GM23338 (cell line): ENCODE measurements at regions not wholly inside any gene's neighbourhood (a gene's known extent, or its start where the extent isn't known, plus 50 kb on each side); places are given as distances from the start of the nearest gene placed in this dataset.

Source experiments
- ATAC-seq: fragments of 200-7000 bp; cut with Tn5 transposase; 3 replicates; pipeline ENCODE4 v1.9.1; 2020
- DNase-seq: peaks from one replicate; pipeline ENCODE4 v3.0.0-alpha.2; 2015; ENCODE audit warnings: low spot score
- H2AFZ ChIP-seq: fragments of 200-600 bp; sonication (generic); 2 replicates; pipeline ENCODE4 v1.8.0; 2016; ENCODE audit warnings: antibody characterized with exemption, mild to moderate bottlenecking, moderate library complexity
- H3F3A ChIP-seq: fragments of 200-600 bp; sonication (generic); replicated peaks from 2 replicates; pipeline ENCODE4 v1.8.0; 2017; ENCODE audit warnings: antibody characterized with exemption, mixed run types, low read depth
- H3K27ac ChIP-seq: fragments of 200-600 bp; sonication (generic); 2 replicates; pipeline ENCODE4 v1.6.1; 2016; ENCODE audit warnings: low read depth
- H3K27me3 ChIP-seq: fragments of 200-600 bp; sonication (generic); 2 replicates; pipeline ENCODE4 v1.8.0; 2016; ENCODE audit warnings: mild to moderate bottlenecking, mixed run types, moderate library complexity; ENCODE audit not compliant: insufficient read depth
- H3K36me3 ChIP-seq: fragments of 200-600 bp; sonication (generic); 2 replicates; pipeline ENCODE4 v1.8.0; 2016; ENCODE audit warnings: mild to moderate bottlenecking; ENCODE audit not compliant: insufficient read depth
- H3K4me1 ChIP-seq: fragments of 200-600 bp; sonication (generic); 2 replicates; pipeline ENCODE4 v1.8.0; 2016; ENCODE audit warnings: mild to moderate bottlenecking, moderate library complexity; ENCODE audit not compliant: insufficient read depth
- H3K4me2 ChIP-seq: fragments of 200-600 bp; sonication (generic); 2 replicates; pipeline ENCODE4 v1.7.1; 2017; ENCODE audit warnings: mixed run types
- H3K4me3 ChIP-seq: fragments of 200-600 bp; sonication (generic); 2 replicates; pipeline ENCODE4 v1.6.1; 2016; ENCODE audit warnings: mixed run types
- H3K79me2 ChIP-seq: fragments of 200-600 bp; sonication (generic); replicated peaks from 2 replicates; pipeline ENCODE4 v1.8.0; 2017; ENCODE audit warnings: mild to moderate bottlenecking; ENCODE audit not compliant: insufficient read depth
- H3K9me2 ChIP-seq: fragments of 200-600 bp; sonication (generic); 2 replicates; pipeline ENCODE4 v1.8.0; 2017; ENCODE audit not compliant: insufficient read depth
- H4K20me1 ChIP-seq: fragments of 200-600 bp; sonication (generic); replicated peaks from 2 replicates; pipeline ENCODE4 v1.8.0; 2017; ENCODE audit warnings: mild to moderate bottlenecking; ENCODE audit not compliant: insufficient read depth
- H3K27ac Mint-ChIP-seq: 2 replicates; pipeline ENCODE4 v1.8.0; 2020; ENCODE audit warnings: inconsistent platforms, mild to moderate bottlenecking, moderate library complexity, mixed read lengths
- H3K27me3 Mint-ChIP-seq: 3 replicates; pipeline ENCODE4 v1.8.0; 2022; ENCODE audit warnings: low read depth, mild to moderate bottlenecking, moderate library complexity, mixed read lengths, inconsistent platforms; ENCODE audit not compliant: insufficient read depth, poor library complexity
- H3K36me3 Mint-ChIP-seq: 3 replicates; pipeline ENCODE4 v1.8.0; 2021; ENCODE audit warnings: low read depth, mild to moderate bottlenecking, inconsistent platforms, moderate library complexity, mixed read lengths
- H3K4me1 Mint-ChIP-seq: 3 replicates; pipeline ENCODE4 v1.8.0; 2020; ENCODE audit warnings: mild to moderate bottlenecking, inconsistent platforms, mixed read lengths
- H3K4me3 Mint-ChIP-seq: 3 replicates; pipeline ENCODE4 v1.8.0; 2021; ENCODE audit warnings: moderate library complexity, mild to moderate bottlenecking, inconsistent platforms, mixed read lengths
- H3K9me3 Mint-ChIP-seq: 3 replicates; pipeline ENCODE4 v1.8.0; 2020; ENCODE audit warnings: moderate library complexity, mild to moderate bottlenecking, inconsistent platforms, mixed read lengths
- CTCF ChIP-seq, 2 experiments: fragments of 200-600 bp in 1 of 2; sonication (generic) in 1 of 2; conservative IDR thresholded peaks; 2 replicates each; pipeline versions ENCODE4 v1.5.1 to v1.6.1; 2016 to 2017; ENCODE audit warnings: antibody characterized with exemption in 2 of 2, low read depth in 2 of 2, mild to moderate bottlenecking in 2 of 2, moderate library complexity in 1 of 2
- EZH2 ChIP-seq: fragments of 200-600 bp; sonication (generic); IDR thresholded peaks from one replicate; pipeline ENCODE4 v1.8.0; 2017; ENCODE audit warnings: antibody characterized with exemption, mild to moderate bottlenecking, low read depth; ENCODE audit not compliant: unreplicated experiment
- EZH2phosphoT487 ChIP-seq: fragments of 200-600 bp; sonication (generic); IDR thresholded peaks from one replicate; pipeline ENCODE4 v1.8.1; 2018; ENCODE audit warnings: antibody characterized with exemption; ENCODE audit not compliant: unreplicated experiment
- JUNB ChIP-seq: IDR thresholded peaks from one replicate; pipeline ENCODE4 v1.6.1; 2016; ENCODE audit warnings: antibody characterized with exemption; ENCODE audit not compliant: unreplicated experiment
- NANOG ChIP-seq: IDR thresholded peaks from 2 replicates; pipeline ENCODE4 v1.6.1; 2016; ENCODE audit warnings: antibody characterized with exemption, borderline replicate concordance

GRCh38 chr2:175293195-175293594 lies 111.7 kb upstream of the ATP5MC3 start:
- Mint-ChIP-seq H3K36me3 (no peaks in the 10 kb centered on the region), H3K27me3 (no peaks in the 10 kb centered on the region), H3K4me3 (no peak overlapping the region), H3K4me1 (peaks cover 7% of the 10 kb centered on the region; the same call in 2 of the 3 replicates), H3K9me3 (peaks cover 10% of the 10 kb centered on the region; the same call in 1 of the 3 replicates), H3K27ac (no peak overlapping the region)
- no peak overlapping the region for H3K4me3 ChIP-seq
- no peaks in the 10 kb centered on the region for H3K9me2 ChIP-seq
- H2AFZ ChIP-seq, result no peak overlapping the region
- no peaks in the 10 kb centered on the region for H3K27me3 ChIP-seq
- DNase-seq, result no peak
- no peaks in the 10 kb centered on the region for H3K79me2 ChIP-seq
- H3F3A ChIP-seq, result no peaks in the 10 kb centered on the region
- no peaks in the 10 kb centered on the region for H3K36me3 ChIP-seq
- H3K4me1 ChIP-seq, result peaks cover 8% of the 10 kb centered on the region; the same call in 1 of the 2 replicates
- H3K27ac ChIP-seq, result no peak overlapping the region
- no peaks in the 10 kb centered on the region for H4K20me1 ChIP-seq
- ATAC-seq, result no peak
- TF ChIP-seq JUNB, result no peak
- no peak for TF ChIP-seq EZH2
- H3K4me2 ChIP-seq, result no peak overlapping the region

- H4K20me1 ChIP-seq, result no peaks in the 10 kb centered on the region
- H3K9me2 ChIP-seq, result no peaks in the 10 kb centered on the region
- ATAC-seq (no peak), DNase-seq (no peak)
- no peaks in the 10 kb centered on the region for H3K27me3 Mint-ChIP-seq
- H3K27ac ChIP-seq, result no peak overlapping the region
- H3K4me3 Mint-ChIP-seq, result no peak overlapping the region
- H3K79me2 ChIP-seq, result no peaks in the 10 kb centered on the region
- H3K27me3 ChIP-seq, result no peaks in the 10 kb centered on the region
- no peak overlapping the region for H2AFZ ChIP-seq
- H3K4me3 ChIP-seq, result no peak overlapping the region
- no peaks in the 10 kb centered on the region for H3K36me3 ChIP-seq
- no peaks in the 10 kb centered on the region for H3K9me3 Mint-ChIP-seq
- no peaks in the 10 kb centered on the region for H3K36me3 Mint-ChIP-seq
- H3F3A ChIP-seq, result no peaks in the 10 kb centered on the region
- no peaks in the 10 kb centered on the region for H3K4me1 ChIP-seq
- no peak overlapping the region for H3K4me2 ChIP-seq
- H3K4me1 Mint-ChIP-seq, result no peaks in the 10 kb centered on the region
- H3K27ac Mint-ChIP-seq, result no peak overlapping the region
- TF ChIP-seq CTCF (conservative IDR thresholded peaks at IDR 0.05; ENCODE audit: low read depth in 2 of 2) (no peak), NANOG (no peak), EZH2phosphoT487 (no peak)
Measured at GRCh38 chr2:175282886-175283285, 101.4 kb upstream of the ATP5MC3 start.

GRCh38 chr2:175282300-175282699 lies 100.8 kb upstream of the ATP5MC3 start:
- H3K27me3 ChIP-seq, result no peaks in the 10 kb centered on the region
- H3K9me3 Mint-ChIP-seq, result no peaks in the 10 kb centered on the region
- no peaks in the 10 kb centered on the region for H3K36me3 Mint-ChIP-seq
- H3K27me3 Mint-ChIP-seq, result no peaks in the 10 kb centered on the region
- no peak overlapping the region for H3K27ac ChIP-seq
- DNase-seq (peak; percentile 68), ATAC-seq (peak; percentile 82)
- no peaks in the 10 kb centered on the region for H4K20me1 ChIP-seq
- no peak overlapping the region for H3K4me3 Mint-ChIP-seq
- TF ChIP-seq EZH2 (no peak), CTCF (conservative IDR thresholded peaks at IDR 0.05; ENCODE audit: low read depth in 2 of 2) (peak in 1 of 2 experiments; percentile 58)
- H3K4me1 Mint-ChIP-seq, result no peaks in the 10 kb centered on the region
- no peaks in the 10 kb centered on the region for H3K4me1 ChIP-seq
- H3K9me2 ChIP-seq, result no peaks in the 10 kb centered on the region
- no peak overlapping the region for H3K4me2 ChIP-seq
- H3K36me3 ChIP-seq, result no peaks in the 10 kb centered on the region
- no peaks in the 10 kb centered on the region for H3F3A ChIP-seq
- H2AFZ ChIP-seq, result no peak overlapping the region
- no peak overlapping the region for H3K27ac Mint-ChIP-seq
- no peak overlapping the region for H3K4me3 ChIP-seq
- H3K79me2 ChIP-seq, result no peaks in the 10 kb centered on the region
